ENCODE measurements at regions not wholly inside any gene's neighbourhood (a gene's known extent, or its start where the extent isn't known, plus 50 kb on each side); places are given as distances from the start of the nearest gene placed in this dataset.

- Histone ChIP-seq H3K4me1 (no peaks in the 10 kb centered on the region), H3K9me3 (no peaks in the 10 kb centered on the region), H3K4me3 (no peak overlapping the region), H3K27me3 (ENCODE audit: low read depth) (no peaks in the 10 kb centered on the region), H3K27ac (no peak overlapping the region), H3K36me3 (no peaks in the 10 kb centered on the region)
- TF ChIP-seq, protein P1, sequence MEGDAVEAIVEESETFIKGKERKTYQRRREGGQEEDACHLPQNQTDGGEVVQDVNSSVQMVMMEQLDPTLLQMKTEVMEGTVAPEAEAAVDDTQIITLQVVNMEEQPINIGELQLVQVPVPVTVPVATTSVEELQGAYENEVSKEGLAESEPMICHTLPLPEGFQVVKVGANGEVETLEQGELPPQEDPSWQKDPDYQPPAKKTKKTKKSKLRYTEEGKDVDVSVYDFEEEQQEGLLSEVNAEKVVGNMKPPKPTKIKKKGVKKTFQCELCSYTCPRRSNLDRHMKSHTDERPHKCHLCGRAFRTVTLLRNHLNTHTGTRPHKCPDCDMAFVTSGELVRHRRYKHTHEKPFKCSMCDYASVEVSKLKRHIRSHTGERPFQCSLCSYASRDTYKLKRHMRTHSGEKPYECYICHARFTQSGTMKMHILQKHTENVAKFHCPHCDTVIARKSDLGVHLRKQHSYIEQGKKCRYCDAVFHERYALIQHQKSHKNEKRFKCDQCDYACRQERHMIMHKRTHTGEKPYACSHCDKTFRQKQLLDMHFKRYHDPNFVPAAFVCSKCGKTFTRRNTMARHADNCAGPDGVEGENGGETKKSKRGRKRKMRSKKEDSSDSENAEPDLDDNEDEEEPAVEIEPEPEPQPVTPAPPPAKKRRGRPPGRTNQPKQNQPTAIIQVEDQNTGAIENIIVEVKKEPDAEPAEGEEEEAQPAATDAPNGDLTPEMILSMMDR (IDR thresholded peaks at IDR 0.05), result no peak
- DNase-seq (no peak), ATAC-seq (no peak)
- intact Hi-C loops (cut with DNase I), result no loop called here
Measured at GRCh38 chr6:120557554-120557953, 776.7 kb downstream of the TBC1D32 start.

GRCh38 chr6:120556491-120556890, 777.8 kb downstream of the TBC1D32 start:
- TF ChIP-seq, protein P1 (IDR thresholded peaks at IDR 0.05), result no peak
- Histone ChIP-seq H3K36me3 (no peaks in the 10 kb centered on the region), H3K4me1 (no peaks in the 10 kb centered on the region), H3K4me3 (no peak overlapping the region), H3K9me3 (no peaks in the 10 kb centered on the region), H3K27ac (no peak overlapping the region), H3K27me3 (ENCODE audit: low read depth) (no peaks in the 10 kb centered on the region)
- DNase-seq (no peak), ATAC-seq (no peak)
- intact Hi-C loops (cut with DNase I), result no loop called here

DNA sequence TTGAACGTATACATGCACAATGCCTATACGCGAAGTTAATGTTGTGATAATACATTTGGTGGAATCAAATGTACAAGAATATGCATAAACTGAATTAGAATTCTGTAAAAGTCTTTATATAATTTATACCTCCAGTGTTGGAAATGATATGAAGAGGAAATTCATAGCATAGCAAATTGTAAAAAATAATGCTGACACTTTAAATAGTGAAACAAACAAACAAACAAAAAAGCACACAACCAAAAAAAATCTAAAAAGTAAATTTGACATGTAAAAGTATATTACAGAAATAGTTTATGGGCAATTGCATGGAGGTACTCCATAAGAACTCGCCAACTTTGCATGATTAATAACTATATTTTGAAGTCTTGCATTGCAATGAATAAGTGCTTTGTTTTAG, 780.9 kb downstream of the TBC1D32 start:
- H3K9me3 ChIP-seq, result no peaks in the 10 kb centered on the region
- intact Hi-C loops (cut with DNase I), result no loop called here
- H3K36me3 ChIP-seq, result no peaks in the 10 kb centered on the region
- no peaks in the 10 kb centered on the region for H3K4me1 ChIP-seq
- no peaks in the 10 kb centered on the region for H3K27me3 ChIP-seq (ENCODE audit: low read depth)
- TF ChIP-seq, protein P1 (IDR thresholded peaks at IDR 0.05), result no peak
- DNase-seq, result no peak
- H3K4me3 ChIP-seq, result no peak overlapping the region
- ATAC-seq, result no peak
- H3K27ac ChIP-seq, result no peak overlapping the region

DNA sequence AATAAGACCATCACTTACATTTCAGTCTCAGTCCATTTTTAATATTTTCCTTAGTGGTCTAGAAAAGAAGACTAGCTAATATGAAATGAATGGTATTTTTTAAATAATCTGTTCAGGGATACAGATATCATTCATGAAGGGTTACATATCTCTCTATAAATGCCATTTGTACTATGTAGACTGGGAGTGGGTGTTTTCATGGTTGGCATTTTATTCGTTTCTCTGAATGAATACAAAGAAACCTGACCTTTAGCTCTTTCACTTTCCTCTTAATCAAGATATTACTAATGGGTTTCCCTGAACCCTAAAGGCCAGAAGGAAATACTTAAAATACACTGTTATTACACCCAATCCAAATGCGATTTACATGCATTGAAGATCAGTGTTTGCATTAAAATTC, 788.9 kb downstream of the TBC1D32 start:
- no peaks in the 10 kb centered on the region for H3K4me1 ChIP-seq
- DNase-seq (no peak), ATAC-seq (no peak)
- intact Hi-C loops (cut with DNase I), result no loop called here
- no peaks in the 10 kb centered on the region for H3K27me3 ChIP-seq (ENCODE audit: low read depth)
- no peak overlapping the region for H3K27ac ChIP-seq
- no peaks in the 10 kb centered on the region for H3K36me3 ChIP-seq
- H3K4me3 ChIP-seq, result no peak overlapping the region
- no peaks in the 10 kb centered on the region for H3K9me3 ChIP-seq
- TF ChIP-seq, protein P1 (IDR thresholded peaks at IDR 0.05), result no peak

- H3K27ac ChIP-seq, result no peak overlapping the region
- intact Hi-C loops (cut with DNase I), result no loop called here
- H3K4me3 ChIP-seq, result no peak overlapping the region
- H3K27me3 ChIP-seq (ENCODE audit: low read depth), result no peaks in the 10 kb centered on the region
- DNase-seq (no peak), ATAC-seq (no peak)
- no peaks in the 10 kb centered on the region for H3K36me3 ChIP-seq
- H3K9me3 ChIP-seq, result no peaks in the 10 kb centered on the region
- no peaks in the 10 kb centered on the region for H3K4me1 ChIP-seq
- TF ChIP-seq, protein P1 (IDR thresholded peaks at IDR 0.05), result no peak
Measured at GRCh38 chr6:120534954-120535353, 799.3 kb downstream of the TBC1D32 start.

DNA sequence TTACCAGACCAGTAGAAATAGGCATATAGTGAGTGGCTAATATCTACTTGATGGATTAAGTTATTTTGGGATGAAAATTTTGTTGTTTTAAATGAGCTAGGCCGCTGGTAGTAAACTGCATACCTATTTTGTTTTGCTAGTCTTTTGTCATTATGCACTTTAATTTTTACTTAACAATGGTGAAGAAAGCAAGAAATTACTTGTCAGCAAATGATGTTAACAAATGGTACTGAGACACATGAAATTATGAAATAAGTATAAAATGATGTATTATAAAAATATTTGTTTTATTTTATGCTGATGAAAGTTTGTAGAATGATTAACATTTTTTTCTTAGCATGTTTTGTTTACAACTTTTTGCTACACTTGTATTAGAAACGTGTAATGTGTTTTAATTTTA, 807.7 kb downstream of the TBC1D32 start:
- TF ChIP-seq, protein P1 (IDR thresholded peaks at IDR 0.05), result no peak
- intact Hi-C loops (cut with DNase I), result no loop called here
- DNase-seq (no peak), ATAC-seq (no peak)
- no peak overlapping the region for H3K4me3 ChIP-seq
- H3K27me3 ChIP-seq (ENCODE audit: low read depth), result no peaks in the 10 kb centered on the region
- H3K36me3 ChIP-seq, result no peaks in the 10 kb centered on the region
- no peak overlapping the region for H3K27ac ChIP-seq
- no peaks in the 10 kb centered on the region for H3K4me1 ChIP-seq
- H3K9me3 ChIP-seq, result no peaks in the 10 kb centered on the region

All from lower lobe of right lung (tissue), 2 donors.